Activated CD4-positive, alpha-beta T cell treated with anti-CD3 and anti-CD28 coated beads, Interleukin-2, amount 10 ng/mL, durations not matched to agents 24 days and 14 days (primary cell): ENCODE measurements at regions not wholly inside any gene's neighbourhood (a gene's known extent, or its start where the extent isn't known, plus 50 kb on each side); places are given as distances from the start of the nearest gene placed in this dataset.

Experiments
- DNase-seq: peaks from one replicate; pipeline ENCODE4 v3.0.0; 2022
- H3K27ac Mint-ChIP-seq: one replicate; pipeline ENCODE4 v1.8.0; 2022; ENCODE audit warnings: mild to moderate bottlenecking, mixed read lengths
- H3K27me3 Mint-ChIP-seq: one replicate; pipeline ENCODE4 v1.8.0; 2022; ENCODE audit warnings: mixed read lengths
- H3K36me3 Mint-ChIP-seq: one replicate; pipeline ENCODE4 v1.8.0; 2022; ENCODE audit warnings: low read depth, mild to moderate bottlenecking, mixed read lengths
- H3K4me1 Mint-ChIP-seq: one replicate; pipeline ENCODE4 v1.8.0; 2021; ENCODE audit warnings: mixed read lengths
- H3K4me3 Mint-ChIP-seq: one replicate; pipeline ENCODE4 v1.8.0; 2022; ENCODE audit warnings: mild to moderate bottlenecking, moderate library complexity, mixed read lengths
- H3K9me3 Mint-ChIP-seq: one replicate; pipeline ENCODE4 v1.8.0; 2021; ENCODE audit warnings: mixed read lengths
- intact Hi-C: fragments of 100-400 bp; cut with micrococcal nuclease; formaldehyde crosslinking; loops from one replicate; pipeline ENCODE4 v1.15.1; 2023

DNA sequence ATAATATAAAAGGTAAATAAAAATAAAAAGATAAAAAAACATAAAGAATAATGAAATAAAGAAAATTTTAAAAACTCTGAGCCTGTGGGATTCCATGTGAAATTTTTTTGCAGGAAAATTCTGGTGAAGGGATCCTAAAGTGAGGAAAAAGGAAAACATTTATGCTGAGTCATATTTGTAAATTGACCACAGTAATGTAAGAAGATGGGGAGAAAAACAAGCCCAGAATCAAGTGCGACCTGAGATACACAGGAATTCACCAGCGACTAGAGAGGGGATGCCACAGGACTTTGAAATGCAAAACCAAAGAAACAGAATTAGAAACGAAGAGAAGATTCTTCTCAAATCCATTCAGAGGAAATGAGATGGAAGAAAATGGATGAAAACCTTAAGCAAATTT lies 133.8 kb upstream of the PFKP start:
- no peak overlapping the region for H3K27ac Mint-ChIP-seq
- no peaks in the 10 kb centered on the region for H3K36me3 Mint-ChIP-seq
- intact Hi-C loops = no loop called here
- H3K4me1 Mint-ChIP-seq = peaks cover under 1% of the 10 kb centered on the region
- H3K9me3 Mint-ChIP-seq = no peaks in the 10 kb centered on the region
- no peak for DNase-seq
- H3K27me3 Mint-ChIP-seq = peaks cover 7% of the 10 kb centered on the region
- no peak overlapping the region for H3K4me3 Mint-ChIP-seq

DNA sequence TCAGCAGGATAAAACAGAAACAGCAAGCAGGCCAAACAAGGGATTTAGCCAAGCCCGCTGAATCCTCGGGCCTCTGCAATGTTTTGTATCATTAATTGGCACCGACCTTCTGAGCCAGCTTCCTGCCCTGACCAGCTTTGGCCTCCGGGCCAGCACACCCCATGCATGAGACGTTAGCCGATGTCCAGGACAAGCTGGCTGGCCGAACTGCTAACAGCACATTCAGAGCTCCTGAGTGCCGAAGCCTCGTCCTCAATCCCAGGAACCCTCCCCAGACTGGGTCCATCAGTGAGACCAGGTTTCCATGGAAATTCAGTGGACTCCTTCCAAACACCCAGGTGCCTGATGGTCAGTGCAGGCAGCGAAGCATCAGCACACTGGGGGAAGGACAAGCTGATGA lies 134.3 kb upstream of the PFKP start:
- Mint-ChIP-seq H3K36me3 (no peaks in the 10 kb centered on the region), H3K4me3 (no peak overlapping the region), H3K27me3 (peaks cover 8% of the 10 kb centered on the region), H3K4me1 (peaks cover 5% of the 10 kb centered on the region), H3K27ac (no peak overlapping the region), H3K9me3 (no peaks in the 10 kb centered on the region)
- intact Hi-C loops = no loop called here
- DNase-seq = no peak

DNA sequence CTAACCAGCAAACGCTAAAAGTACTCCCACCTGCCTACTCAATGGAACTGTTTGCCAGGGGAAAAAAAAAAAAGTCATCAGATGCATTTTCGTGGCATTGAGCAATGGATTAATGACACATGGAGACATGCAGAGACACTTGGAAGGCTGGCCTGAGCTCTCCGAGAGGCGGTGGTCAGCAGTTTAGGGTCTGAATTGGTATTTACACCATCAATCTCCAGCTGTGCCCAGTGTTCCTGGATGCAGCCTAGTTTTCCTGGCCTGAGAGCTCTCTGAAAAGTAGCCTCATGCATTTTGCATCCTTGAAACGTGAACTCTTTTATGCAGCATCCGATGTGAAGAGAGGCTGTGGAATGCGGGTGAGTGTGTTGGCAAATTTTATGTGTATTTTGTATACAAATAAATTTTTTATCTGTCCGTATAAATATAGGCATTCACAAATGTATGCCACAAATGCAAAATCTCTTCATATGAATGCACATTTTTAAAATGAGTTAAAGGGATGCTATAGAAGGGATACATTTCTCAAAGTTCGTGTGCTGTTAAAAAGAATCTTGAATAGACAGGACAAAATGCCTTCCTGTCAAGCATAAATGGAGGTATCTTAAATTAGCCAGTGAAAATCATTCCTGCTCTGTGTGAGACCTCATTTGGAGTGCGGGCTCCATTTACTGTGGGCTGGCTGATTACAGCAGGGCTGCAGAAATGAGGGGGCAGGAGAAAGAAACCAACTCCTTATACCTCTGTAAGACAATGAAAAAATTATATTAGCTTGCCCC lies 137.7 kb upstream of the PFKP start:
- no peak for DNase-seq
- H3K9me3 Mint-ChIP-seq = no peaks in the 10 kb centered on the region
- H3K27me3 Mint-ChIP-seq = peaks cover 15% of the 10 kb centered on the region
- no peak overlapping the region for H3K27ac Mint-ChIP-seq
- no peaks in the 10 kb centered on the region for H3K36me3 Mint-ChIP-seq
- H3K4me1 Mint-ChIP-seq = peaks cover 9% of the 10 kb centered on the region
- intact Hi-C loops = no loop called here
- H3K4me3 Mint-ChIP-seq = no peak overlapping the region

DNA sequence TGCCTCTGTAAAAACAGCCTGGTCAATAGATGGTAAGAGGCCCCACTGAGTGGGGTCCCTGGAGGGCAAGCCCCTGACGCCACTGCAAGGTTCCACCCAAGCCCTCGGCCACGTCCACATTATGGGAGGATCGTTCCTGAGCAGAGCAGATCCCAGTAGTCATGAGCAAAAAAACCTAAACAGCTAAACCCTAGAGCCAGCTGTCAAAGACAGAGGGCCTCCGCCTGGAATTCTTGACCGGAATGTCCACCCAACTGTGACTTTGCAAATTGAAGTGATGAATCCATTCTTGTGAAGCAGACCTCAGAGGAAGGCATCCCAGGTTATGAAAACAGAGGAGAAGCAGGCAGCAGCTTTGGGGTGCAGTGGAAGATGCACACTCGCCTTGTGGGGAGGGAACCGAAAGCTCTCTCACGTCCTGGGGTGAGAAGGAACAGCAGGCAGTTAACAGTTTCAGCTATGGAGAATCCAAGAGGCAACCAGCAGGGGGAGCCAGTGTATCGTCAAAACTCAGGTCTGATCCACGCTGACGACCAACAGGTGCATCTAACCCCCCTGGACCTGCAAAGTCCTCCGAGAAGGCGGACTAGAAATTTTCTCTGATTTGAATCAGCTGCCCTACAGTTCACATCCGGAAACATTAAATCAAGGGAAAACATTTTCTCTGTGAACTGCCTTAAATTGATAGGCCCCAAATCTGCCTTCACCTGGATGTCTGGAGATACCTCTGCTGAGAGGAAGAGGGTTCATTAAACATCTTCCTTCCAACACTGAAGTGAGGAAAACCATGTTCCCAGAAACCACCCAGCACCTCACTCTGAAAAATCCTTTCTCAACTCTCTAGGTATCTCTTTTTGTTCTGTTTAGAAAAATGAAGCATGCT lies 139.1 kb upstream of the PFKP start:
- Mint-ChIP-seq H3K4me3 (no peak overlapping the region), H3K4me1 (peaks cover 9% of the 10 kb centered on the region), H3K27ac (no peak overlapping the region), H3K36me3 (no peaks in the 10 kb centered on the region), H3K27me3 (peaks cover 15% of the 10 kb centered on the region), H3K9me3 (no peaks in the 10 kb centered on the region)
- intact Hi-C loops = loop anchor here (1.0 kb wide), 2 partner anchors 50 to 115 kb away; no protein-coding TSS in a partner anchor
- DNase-seq = peak; percentile 89

DNA sequence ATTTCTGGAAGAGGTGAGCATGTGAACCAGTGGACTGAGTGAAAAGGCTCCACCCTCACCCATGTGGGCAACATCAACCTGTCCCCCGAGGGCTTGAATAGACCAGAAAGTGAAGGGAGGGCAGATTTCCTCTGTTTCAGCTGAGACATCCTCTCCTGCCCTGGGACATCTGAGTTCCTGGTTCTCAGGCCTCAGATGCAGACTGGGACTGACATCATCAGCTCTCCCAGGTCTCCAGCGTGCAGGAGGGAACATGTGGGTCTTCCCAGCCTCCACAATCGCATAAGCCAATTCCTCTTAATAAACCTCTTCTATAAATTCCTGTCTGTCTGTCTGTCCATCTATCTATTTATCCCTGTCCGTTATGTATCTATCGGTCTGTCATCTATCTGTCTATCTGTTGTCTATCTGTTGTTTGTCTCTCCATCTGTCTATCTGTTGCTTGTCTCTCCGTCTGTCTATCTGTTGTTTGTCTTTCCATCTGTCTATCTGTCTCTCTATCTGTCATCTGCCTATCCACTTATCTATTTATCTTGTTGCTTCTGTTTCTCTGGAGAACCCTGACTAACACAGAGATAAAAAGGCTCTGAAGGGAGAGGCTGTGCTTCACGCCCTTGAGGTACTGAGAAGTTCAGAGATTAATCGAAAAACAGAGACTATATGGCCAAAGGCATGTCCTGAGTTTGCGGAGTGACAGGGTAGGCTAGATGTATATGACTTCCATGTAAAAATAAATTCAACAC lies 140.3 kb upstream of the PFKP start:
- no peak overlapping the region for H3K4me3 Mint-ChIP-seq
- no peak overlapping the region for H3K27ac Mint-ChIP-seq
- no peaks in the 10 kb centered on the region for H3K9me3 Mint-ChIP-seq
- no peaks in the 10 kb centered on the region for H3K36me3 Mint-ChIP-seq
- H3K27me3 Mint-ChIP-seq = peaks cover 15% of the 10 kb centered on the region
- H3K4me1 Mint-ChIP-seq = peaks cover 9% of the 10 kb centered on the region
- intact Hi-C loops = no loop called here
- no peak for DNase-seq

DNA sequence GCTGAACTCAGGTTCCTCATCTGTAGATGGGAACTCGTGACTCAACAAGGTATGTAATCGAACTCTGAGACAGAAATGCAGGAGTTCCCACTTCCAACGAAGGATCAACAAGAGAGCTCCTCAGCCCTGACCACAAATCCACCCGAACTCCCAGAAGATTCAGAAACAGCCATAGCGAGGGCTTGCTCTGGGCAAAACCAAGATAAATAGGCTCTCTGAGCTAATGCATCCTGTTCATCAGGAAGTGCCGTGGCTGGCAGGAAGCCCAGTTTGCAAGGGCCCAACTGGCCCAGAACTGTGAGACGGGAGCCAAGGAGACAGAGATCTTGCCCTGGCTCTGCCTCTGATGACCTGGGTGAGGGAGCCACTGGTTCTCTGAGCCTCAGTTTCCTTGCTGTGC lies 141.7 kb upstream of the PFKP start:
- Mint-ChIP-seq H3K27me3 (peaks cover 19% of the 10 kb centered on the region), H3K36me3 (no peaks in the 10 kb centered on the region), H3K27ac (no peak overlapping the region), H3K4me3 (no peak overlapping the region), H3K4me1 (peaks cover 9% of the 10 kb centered on the region), H3K9me3 (no peaks in the 10 kb centered on the region)
- no peak for DNase-seq
- intact Hi-C loops = no loop called here

DNA sequence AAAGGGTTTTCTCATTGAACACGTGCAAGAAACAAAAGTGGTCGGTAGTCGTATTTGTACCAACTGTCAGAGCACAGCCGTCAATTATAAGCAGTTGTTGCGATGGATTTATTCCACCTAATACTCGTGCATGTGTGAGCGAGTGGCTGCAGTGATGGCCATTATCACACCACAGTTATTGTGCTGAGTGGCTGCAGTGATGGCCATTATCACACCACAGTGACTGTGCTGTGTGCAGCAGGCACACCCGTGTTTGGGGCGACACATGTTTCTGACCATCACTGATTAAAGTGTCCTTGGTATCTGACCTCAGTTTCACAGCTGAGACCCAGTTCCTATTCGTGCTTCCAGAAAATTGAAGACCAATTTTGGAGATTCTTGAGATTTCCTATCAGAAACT lies 142.9 kb upstream of the PFKP start:
- intact Hi-C loops = no loop called here
- DNase-seq = no peak
- Mint-ChIP-seq H3K4me3 (no peak overlapping the region), H3K27me3 (peaks cover 23% of the 10 kb centered on the region), H3K9me3 (no peaks in the 10 kb centered on the region), H3K4me1 (peaks cover 9% of the 10 kb centered on the region), H3K27ac (no peak overlapping the region), H3K36me3 (no peaks in the 10 kb centered on the region)

DNA sequence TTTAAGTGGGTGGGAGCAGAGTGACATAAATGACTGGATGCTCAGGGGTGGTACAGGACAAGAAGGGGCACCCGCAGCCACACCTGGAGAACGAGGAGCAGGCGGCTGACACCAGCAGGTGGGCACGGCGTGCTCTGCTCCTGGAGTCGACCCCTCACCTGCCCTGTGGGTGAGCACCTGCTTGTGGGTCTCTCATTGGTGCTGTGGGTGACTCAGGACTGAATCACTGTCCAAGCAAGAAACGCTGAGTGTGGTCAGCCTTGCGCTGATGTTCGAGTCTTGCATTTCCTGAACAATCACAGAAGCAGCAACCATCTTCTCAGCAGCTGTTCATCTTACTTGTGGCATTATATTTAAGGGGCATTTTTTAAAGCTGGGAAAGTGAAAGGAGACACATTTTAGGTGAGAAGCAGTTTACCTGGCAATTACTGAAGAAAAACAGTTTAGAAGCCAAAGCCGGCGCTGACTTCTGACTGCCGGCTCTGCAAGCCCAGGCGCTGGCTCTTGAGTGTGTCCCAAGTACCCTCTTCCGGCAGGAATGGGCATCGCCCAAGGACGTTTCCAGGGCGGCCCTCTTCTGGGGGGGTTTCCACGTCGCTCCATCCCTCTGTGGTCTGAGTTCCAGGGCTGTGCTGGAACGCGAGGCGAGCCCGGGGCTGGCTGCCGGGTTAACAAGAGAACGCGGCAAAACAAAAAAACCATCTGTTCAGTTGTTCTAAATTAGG lies 145.2 kb upstream of the PFKP start:
- H3K9me3 Mint-ChIP-seq = no peaks in the 10 kb centered on the region
- intact Hi-C loops = no loop called here

DNA sequence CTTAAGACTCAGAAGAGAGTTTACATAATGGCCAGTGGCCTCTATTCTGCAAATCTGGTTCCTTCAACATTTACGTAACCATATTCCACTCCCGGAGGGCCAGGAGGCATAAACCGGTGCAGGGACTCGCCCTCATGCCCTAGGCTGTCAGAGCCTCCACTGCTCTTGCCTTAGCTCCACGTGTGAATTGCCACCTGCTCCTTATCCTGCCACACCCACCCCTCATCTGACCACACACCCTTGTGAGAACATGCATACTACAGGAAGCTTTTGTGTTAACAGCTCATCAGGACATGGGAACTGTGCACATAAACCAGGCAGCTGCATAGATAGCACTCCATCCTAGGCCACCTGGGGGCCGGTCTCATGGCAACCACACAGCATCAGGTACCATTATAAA lies 146.7 kb upstream of the PFKP start:
- Mint-ChIP-seq H3K27me3 (peaks cover 20% of the 10 kb centered on the region), H3K9me3 (no peaks in the 10 kb centered on the region), H3K36me3 (no peaks in the 10 kb centered on the region)

More for the DNA sequence above, 145.2 kb upstream of the PFKP start:
- H3K36me3 Mint-ChIP-seq = no peaks in the 10 kb centered on the region
- H3K27ac Mint-ChIP-seq = no peak overlapping the region
- DNase-seq = no peak
- H3K4me1 Mint-ChIP-seq = peaks cover 3% of the 10 kb centered on the region
- no peak overlapping the region for H3K4me3 Mint-ChIP-seq
- peaks cover 20% of the 10 kb centered on the region for H3K27me3 Mint-ChIP-seq

DNA sequence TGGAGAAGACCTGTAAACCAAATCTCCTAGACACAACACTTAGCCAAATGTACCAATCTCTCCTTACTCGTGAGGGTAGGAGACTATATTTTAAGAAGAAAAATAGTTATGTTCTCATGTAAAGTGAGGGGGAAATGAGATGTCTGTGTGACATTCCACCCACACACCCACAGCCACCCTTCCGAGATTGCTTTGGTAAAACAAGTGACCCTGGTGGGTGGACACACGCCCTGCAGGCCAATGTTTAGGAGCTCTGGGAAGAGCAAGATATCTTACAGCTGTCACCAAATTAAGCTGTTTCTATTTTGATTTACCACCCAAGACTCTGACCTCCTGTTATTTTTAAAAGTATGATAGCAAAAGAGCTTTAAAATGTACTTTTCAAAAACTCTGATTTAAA lies 147.2 kb upstream of the PFKP start:
- H3K27me3 Mint-ChIP-seq = peaks cover 16% of the 10 kb centered on the region
- H3K4me1 Mint-ChIP-seq = no peaks in the 10 kb centered on the region
- no peak for DNase-seq
- H3K27ac Mint-ChIP-seq = no peak overlapping the region
- H3K4me3 Mint-ChIP-seq = no peak overlapping the region
- no peaks in the 10 kb centered on the region for H3K9me3 Mint-ChIP-seq
- intact Hi-C loops = no loop called here
- H3K36me3 Mint-ChIP-seq = no peaks in the 10 kb centered on the region

More for the DNA sequence above, 146.7 kb upstream of the PFKP start:
- DNase-seq = no peak
- Mint-ChIP-seq H3K27ac (no peak overlapping the region), H3K4me3 (no peak overlapping the region), H3K4me1 (peaks cover 3% of the 10 kb centered on the region)
- intact Hi-C loops = no loop called here

DNA sequence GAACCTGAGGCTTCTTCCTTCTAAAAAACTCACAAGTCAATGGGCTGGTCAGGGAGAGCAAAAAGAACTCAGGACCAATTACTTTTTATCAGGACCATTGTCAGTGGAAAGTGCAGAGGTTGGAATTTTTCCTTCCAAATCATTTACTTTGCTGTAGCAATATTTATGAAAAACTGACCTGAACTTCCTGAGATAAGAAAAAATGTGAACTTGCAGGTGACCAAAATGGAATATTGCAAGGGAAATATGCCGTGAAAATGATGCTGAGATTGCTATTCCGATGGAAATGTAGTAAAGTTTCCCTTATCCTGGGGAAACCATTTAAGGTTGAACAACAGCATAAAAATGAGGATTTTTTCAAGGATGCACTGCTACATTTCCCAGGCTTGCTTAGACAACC lies 148.3 kb upstream of the PFKP start:
- Mint-ChIP-seq H3K27me3 (peaks cover 17% of the 10 kb centered on the region), H3K36me3 (no peaks in the 10 kb centered on the region), H3K4me3 (no peak overlapping the region), H3K27ac (no peak overlapping the region), H3K9me3 (no peaks in the 10 kb centered on the region), H3K4me1 (no peaks in the 10 kb centered on the region)
- intact Hi-C loops = no loop called here
- DNase-seq = no peak

DNA sequence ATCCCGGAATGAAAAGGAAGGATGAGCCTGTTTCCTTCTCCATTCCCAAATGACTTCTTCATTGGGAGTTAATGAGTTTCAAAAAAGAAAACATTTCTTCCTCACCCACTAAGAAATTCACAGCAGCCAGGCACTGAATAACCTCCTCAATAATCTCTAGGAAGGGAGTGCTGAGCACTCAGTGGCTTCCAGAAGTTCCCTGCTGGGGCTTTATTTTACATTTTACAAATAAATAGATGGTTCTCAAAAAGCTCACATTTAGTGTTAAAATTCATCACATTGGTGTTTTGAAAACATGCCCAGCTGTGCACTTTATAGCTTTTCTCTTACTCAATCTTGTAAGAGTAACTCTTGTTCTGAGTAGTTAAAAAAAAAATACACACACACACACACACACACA lies 148.9 kb upstream of the PFKP start:
- intact Hi-C loops = no loop called here
- Mint-ChIP-seq H3K27ac (no peak overlapping the region), H3K27me3 (peaks cover 18% of the 10 kb centered on the region), H3K9me3 (no peaks in the 10 kb centered on the region), H3K4me1 (no peaks in the 10 kb centered on the region), H3K36me3 (no peaks in the 10 kb centered on the region), H3K4me3 (no peak overlapping the region)
- no peak for DNase-seq

DNA sequence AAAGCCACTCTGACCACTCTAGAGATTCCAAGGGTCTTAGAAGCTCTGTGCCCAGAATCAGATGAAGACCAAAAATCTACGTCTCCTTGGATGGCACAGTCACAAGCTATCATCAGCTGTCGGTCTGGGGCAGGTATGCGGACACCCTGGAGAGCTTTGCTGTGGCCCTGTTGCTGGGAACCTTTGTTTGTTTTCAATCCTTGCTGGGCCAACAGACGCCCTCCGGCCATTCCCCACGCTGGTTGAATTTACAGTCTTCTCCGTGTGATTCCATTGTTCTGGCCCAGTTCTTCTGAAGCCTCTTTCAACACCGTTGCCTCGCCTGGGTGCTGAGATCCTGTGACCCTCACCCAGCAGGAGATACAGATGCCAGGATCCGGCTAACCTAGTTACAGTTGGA lies 149.4 kb upstream of the PFKP start:
- Mint-ChIP-seq H3K36me3 (no peaks in the 10 kb centered on the region), H3K9me3 (no peaks in the 10 kb centered on the region), H3K27me3 (peaks cover 18% of the 10 kb centered on the region), H3K4me3 (no peak overlapping the region), H3K27ac (no peak overlapping the region), H3K4me1 (no peaks in the 10 kb centered on the region)
- intact Hi-C loops = no loop called here
- DNase-seq = no peak
